ENCODE measurements at regions not wholly inside any gene's neighbourhood (a gene's known extent, or its start where the extent isn't known, plus 50 kb on each side); places are given as distances from the start of the nearest gene placed in this dataset.

DNA sequence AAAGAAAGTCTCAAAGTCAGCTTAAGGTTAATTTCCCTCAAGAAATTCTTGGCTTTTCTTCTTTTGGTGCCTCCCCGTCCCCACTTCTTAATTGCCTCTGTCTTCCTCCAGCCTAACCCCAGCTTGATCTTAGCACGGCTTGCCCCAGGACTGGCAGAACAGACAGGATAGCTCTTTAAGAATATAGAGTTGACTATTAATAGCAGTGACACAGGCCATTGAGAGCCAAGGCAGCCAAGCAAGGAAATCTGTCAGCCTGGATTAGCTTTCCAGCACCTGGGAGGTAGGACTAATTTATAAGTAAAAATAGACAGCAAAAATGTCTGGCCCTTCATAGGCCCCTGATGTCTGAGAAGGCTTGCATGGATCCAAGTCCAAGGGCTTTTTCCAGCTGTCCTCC lies 384.6 kb upstream of the SLC30A5 start:
- Histone ChIP-seq H3K27ac (ENCODE audit: low read depth, low read length, poor library complexity, severe bottlenecking) (no peak overlapping the region), H3K9ac (ENCODE audit: low read length) (no peak overlapping the region), H3K4me3 (ENCODE audit: low read depth, low read length, poor library complexity, severe bottlenecking) (no peak overlapping the region), H3K9me2 (ENCODE audit: low read depth, low read length) (no peaks in the 10 kb centered on the region; the same call in 1 of the 2 replicates), H2AFZ (ENCODE audit: low read length) (no peak overlapping the region), H3K4me1 (ENCODE audit: insufficient read depth, low read length, severe bottlenecking) (no peaks in the 10 kb centered on the region), H3K27me3 (ENCODE audit: insufficient read depth, low read length) (no peaks in the 10 kb centered on the region), H3K4me2 (ENCODE audit: low read length) (no peak overlapping the region), H3K9me3 (ENCODE audit: low read length) (no peaks in the 10 kb centered on the region; the same call in 1 of the 2 replicates), H3K36me3 (ENCODE audit: insufficient read depth, low read length) (no peaks in the 10 kb centered on the region), H3K79me2 (ENCODE audit: insufficient read depth, low read length) (no peaks in the 10 kb centered on the region), H3F3A (ENCODE audit: insufficient read depth, low read length) (no peaks in the 10 kb centered on the region), H4K20me1 (ENCODE audit: insufficient read depth, low read length) (no peaks in the 10 kb centered on the region)
- TF ChIP-seq, protein P1, sequence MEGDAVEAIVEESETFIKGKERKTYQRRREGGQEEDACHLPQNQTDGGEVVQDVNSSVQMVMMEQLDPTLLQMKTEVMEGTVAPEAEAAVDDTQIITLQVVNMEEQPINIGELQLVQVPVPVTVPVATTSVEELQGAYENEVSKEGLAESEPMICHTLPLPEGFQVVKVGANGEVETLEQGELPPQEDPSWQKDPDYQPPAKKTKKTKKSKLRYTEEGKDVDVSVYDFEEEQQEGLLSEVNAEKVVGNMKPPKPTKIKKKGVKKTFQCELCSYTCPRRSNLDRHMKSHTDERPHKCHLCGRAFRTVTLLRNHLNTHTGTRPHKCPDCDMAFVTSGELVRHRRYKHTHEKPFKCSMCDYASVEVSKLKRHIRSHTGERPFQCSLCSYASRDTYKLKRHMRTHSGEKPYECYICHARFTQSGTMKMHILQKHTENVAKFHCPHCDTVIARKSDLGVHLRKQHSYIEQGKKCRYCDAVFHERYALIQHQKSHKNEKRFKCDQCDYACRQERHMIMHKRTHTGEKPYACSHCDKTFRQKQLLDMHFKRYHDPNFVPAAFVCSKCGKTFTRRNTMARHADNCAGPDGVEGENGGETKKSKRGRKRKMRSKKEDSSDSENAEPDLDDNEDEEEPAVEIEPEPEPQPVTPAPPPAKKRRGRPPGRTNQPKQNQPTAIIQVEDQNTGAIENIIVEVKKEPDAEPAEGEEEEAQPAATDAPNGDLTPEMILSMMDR (IDR thresholded peaks at IDR 0.05; ENCODE audit: low read length), result no peak
- no peak for TF ChIP-seq EZH2 (IDR thresholded peaks at IDR 0.05; ENCODE audit: borderline replicate concordance, low read length)

GRCh38 chr5:68710514-68710913 lies 383.3 kb upstream of the SLC30A5 start:
- Histone ChIP-seq H3K4me2 (ENCODE audit: low read length) (no peak overlapping the region), H3F3A (ENCODE audit: insufficient read depth, low read length) (no peaks in the 10 kb centered on the region), H3K9ac (ENCODE audit: low read length) (no peak overlapping the region), H3K9me3 (ENCODE audit: low read length) (no peaks in the 10 kb centered on the region; the same call in 1 of the 2 replicates), H4K20me1 (ENCODE audit: insufficient read depth, low read length) (no peaks in the 10 kb centered on the region), H3K79me2 (ENCODE audit: insufficient read depth, low read length) (no peaks in the 10 kb centered on the region), H3K4me3 (ENCODE audit: low read depth, low read length, poor library complexity, severe bottlenecking) (no peak overlapping the region), H3K4me1 (ENCODE audit: insufficient read depth, low read length, severe bottlenecking) (no peaks in the 10 kb centered on the region), H2AFZ (ENCODE audit: low read length) (no peak overlapping the region), H3K27me3 (ENCODE audit: insufficient read depth, low read length) (no peaks in the 10 kb centered on the region), H3K36me3 (ENCODE audit: insufficient read depth, low read length) (no peaks in the 10 kb centered on the region), H3K9me2 (ENCODE audit: low read depth, low read length) (no peaks in the 10 kb centered on the region), H3K27ac (ENCODE audit: low read depth, low read length, poor library complexity, severe bottlenecking) (no peak overlapping the region)
- TF ChIP-seq, protein P1 (IDR thresholded peaks at IDR 0.05; ENCODE audit: low read length), result no peak
- no peak for TF ChIP-seq EZH2 (IDR thresholded peaks at IDR 0.05; ENCODE audit: borderline replicate concordance, low read length)

GRCh38 chr5:68711293-68712200 lies 382.3 kb upstream of the SLC30A5 start:
- H4K20me1 ChIP-seq (ENCODE audit: insufficient read depth, low read length), result no peaks in the 10 kb centered on the region
- H3K4me1 ChIP-seq (ENCODE audit: insufficient read depth, low read length, severe bottlenecking), result no peaks in the 10 kb centered on the region
- TF ChIP-seq, protein P1 (IDR thresholded peaks at IDR 0.05; ENCODE audit: low read length), result no peak
- no peak for TF ChIP-seq EZH2 (IDR thresholded peaks at IDR 0.05; ENCODE audit: borderline replicate concordance, low read length)
- no peak overlapping the region for H3K27ac ChIP-seq (ENCODE audit: low read depth, low read length, poor library complexity, severe bottlenecking)
- H2AFZ ChIP-seq (ENCODE audit: low read length), result no peak overlapping the region
- no peaks in the 10 kb centered on the region for H3K9me3 ChIP-seq (ENCODE audit: low read length)
- no peaks in the 10 kb centered on the region for H3K79me2 ChIP-seq (ENCODE audit: insufficient read depth, low read length)
- H3K4me3 ChIP-seq (ENCODE audit: low read depth, low read length, poor library complexity, severe bottlenecking), result no peak overlapping the region
- H3F3A ChIP-seq (ENCODE audit: insufficient read depth, low read length), result no peaks in the 10 kb centered on the region
- no peak overlapping the region for H3K4me2 ChIP-seq (ENCODE audit: low read length)
- no peaks in the 10 kb centered on the region for H3K36me3 ChIP-seq (ENCODE audit: insufficient read depth, low read length)
- H3K9ac ChIP-seq (ENCODE audit: low read length), result no peak overlapping the region
- no peaks in the 10 kb centered on the region for H3K9me2 ChIP-seq (ENCODE audit: low read depth, low read length)
- no peaks in the 10 kb centered on the region for H3K27me3 ChIP-seq (ENCODE audit: insufficient read depth, low read length)
